Prostate gland (tissue), 2 donors: ENCODE measurements at regions not wholly inside any gene's neighbourhood (a gene's known extent, or its start where the extent isn't known, plus 50 kb on each side); places are given as distances from the start of the nearest gene placed in this dataset.

Experiments used
- POLR2A ChIP-seq: fragments of 450-650 bp; IDR thresholded peaks from one replicate; pipeline ENCODE4 v1.6.1; 2016; ENCODE audit warnings: antibody characterized with exemption, mild to moderate bottlenecking
- POLR2AphosphoS5 ChIP-seq: sonication (generic); formaldehyde crosslinking; IDR thresholded peaks from one replicate; pipeline ENCODE4 v1.6.1; 2017; ENCODE audit warnings: antibody characterized with exemption
- TF ChIP-seq, protein P1 (sequence below), 4 experiments: fragments of 200-600 bp in 2 of 4; fragments of 450-650 bp in 2 of 4; sonication (generic) in 2 of 4; IDR thresholded peaks; 1 replicate in 3 of 4; 2 replicates in 1 of 4; pipeline ENCODE4 v1.5.1; 2016 to 2019; ENCODE audit warnings: antibody characterized with exemption in 4 of 4, mild to moderate bottlenecking in 2 of 4, moderate library complexity in 2 of 4

DNA sequence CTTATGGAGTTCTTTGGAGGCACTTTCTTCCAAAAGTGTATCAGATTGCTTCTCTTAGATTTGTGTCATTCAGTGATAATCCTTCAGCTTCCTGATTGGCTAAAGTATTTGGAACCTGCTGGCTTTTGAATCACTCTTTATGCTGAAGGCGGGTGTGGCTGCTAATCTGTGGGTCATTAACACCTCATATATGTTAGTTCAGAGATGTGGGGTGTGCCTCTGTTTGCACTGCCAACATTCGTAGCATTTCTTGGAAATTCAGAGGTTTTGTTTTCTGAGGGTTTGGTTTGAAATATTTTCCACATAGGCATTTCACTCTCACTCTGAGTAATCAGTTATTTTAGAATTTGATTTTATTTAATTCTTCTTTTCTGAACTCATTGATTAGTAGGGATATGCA is 1604.4 kb upstream of the ACVR2A start:
- TF ChIP-seq POLR2A (no peak), POLR2AphosphoS5 (no peak)
- TF ChIP-seq, protein P1, sequence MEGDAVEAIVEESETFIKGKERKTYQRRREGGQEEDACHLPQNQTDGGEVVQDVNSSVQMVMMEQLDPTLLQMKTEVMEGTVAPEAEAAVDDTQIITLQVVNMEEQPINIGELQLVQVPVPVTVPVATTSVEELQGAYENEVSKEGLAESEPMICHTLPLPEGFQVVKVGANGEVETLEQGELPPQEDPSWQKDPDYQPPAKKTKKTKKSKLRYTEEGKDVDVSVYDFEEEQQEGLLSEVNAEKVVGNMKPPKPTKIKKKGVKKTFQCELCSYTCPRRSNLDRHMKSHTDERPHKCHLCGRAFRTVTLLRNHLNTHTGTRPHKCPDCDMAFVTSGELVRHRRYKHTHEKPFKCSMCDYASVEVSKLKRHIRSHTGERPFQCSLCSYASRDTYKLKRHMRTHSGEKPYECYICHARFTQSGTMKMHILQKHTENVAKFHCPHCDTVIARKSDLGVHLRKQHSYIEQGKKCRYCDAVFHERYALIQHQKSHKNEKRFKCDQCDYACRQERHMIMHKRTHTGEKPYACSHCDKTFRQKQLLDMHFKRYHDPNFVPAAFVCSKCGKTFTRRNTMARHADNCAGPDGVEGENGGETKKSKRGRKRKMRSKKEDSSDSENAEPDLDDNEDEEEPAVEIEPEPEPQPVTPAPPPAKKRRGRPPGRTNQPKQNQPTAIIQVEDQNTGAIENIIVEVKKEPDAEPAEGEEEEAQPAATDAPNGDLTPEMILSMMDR (IDR thresholded peaks at IDR 0.05), result no peak
